Left colon (tissue), 2 donors: ENCODE measurements at regions not wholly inside any gene's neighbourhood (a gene's known extent, or its start where the extent isn't known, plus 50 kb on each side); places are given as distances from the start of the nearest gene placed in this dataset.
"Not testable (repeated sequence)": the region's sequence is repeated elsewhere in the genome, so short reads cannot be mapped to it uniquely, and the experiment has no call there.

Source experiments
- ATAC-seq: fragments of 200-7000 bp; cut with Tn5 transposase; one replicate; pipeline ENCODE4 v1.9.1; 2020; ENCODE audit warnings: mild to moderate bottlenecking, moderate library complexity
- DNase-seq, 2 donors: peaks; one replicate each; pipeline ENCODE4 v3.0.0-alpha.2; 2020
- intact Hi-C, 2 donors: fragments of 100-400 bp; cut with DNase I in 1 of 2; cut with micrococcal nuclease in 1 of 2; formaldehyde crosslinking; loops; one replicate each; pipeline versions ENCODE4 v1.11.2 to v1.14.0; 2022; cut with DNase I, micrococcal nuclease
- donor health status: DM: no; HTN: no; CAD: no.
- donor health status: DM: yes; HTN: yes; CAD: no.

GRCh38 chr14:26320886-26321285 is 276.9 kb downstream of the NOVA1 start:
- intact Hi-C loops, result no loop called here
- DNase-seq (no peak), ATAC-seq (no peak)

- DNase-seq (no peak), ATAC-seq (peak; percentile 37)
- intact Hi-C loops, result no loop called here
These were observed 278.5 kb downstream of the NOVA1 start for GRCh38 chr14:26319139-26319864.

- DNase-seq (no peak), ATAC-seq (no peak)
- intact Hi-C loops, result no loop called here
These were observed 293.8 kb downstream of the NOVA1 start for GRCh38 chr14:26304056-26304455.

DNA sequence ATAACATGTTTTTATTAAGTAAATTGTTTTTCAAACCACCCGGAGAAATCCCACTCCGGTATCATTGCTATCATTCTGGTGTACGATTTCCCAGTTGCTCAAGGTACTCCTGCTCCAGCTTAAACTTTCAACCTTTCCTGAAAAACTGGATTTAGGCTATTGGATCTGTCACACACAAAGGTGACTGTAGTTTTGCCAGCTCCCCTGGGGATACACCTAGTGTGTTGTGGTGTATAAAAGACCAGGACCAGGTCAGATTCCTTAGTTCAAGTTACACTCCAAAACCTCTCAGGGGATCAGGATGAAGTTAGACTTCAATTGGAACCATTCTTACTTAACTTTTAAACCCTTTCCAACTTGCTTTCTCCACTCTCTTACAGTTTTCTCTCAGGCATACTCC is 303.9 kb downstream of the NOVA1 start:
- ATAC-seq (no peak), DNase-seq (no peak)
- intact Hi-C loops, result no loop called here

GRCh38 chr14:26289891-26290486 is 307.8 kb downstream of the NOVA1 start:
- intact Hi-C loops, result no loop called here
- DNase-seq, result no peak
- no peak for ATAC-seq

DNA sequence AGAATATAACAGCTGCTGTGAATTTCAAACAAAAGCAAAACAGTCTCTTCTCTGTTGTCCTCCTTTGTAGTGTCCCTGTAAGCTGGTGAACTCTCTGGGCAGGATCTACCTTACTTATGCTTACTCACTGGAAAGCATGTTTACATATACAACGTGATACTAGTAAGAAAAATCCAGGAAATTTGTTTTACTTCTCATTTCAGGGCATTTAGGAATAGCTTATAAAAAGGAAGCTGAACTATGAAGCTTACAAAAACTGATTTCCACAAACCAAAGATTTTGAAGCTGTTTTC is 311.0 kb downstream of the NOVA1 start:
- DNase-seq, result no peak
- intact Hi-C loops, result no loop called here
- no peak for ATAC-seq

DNA sequence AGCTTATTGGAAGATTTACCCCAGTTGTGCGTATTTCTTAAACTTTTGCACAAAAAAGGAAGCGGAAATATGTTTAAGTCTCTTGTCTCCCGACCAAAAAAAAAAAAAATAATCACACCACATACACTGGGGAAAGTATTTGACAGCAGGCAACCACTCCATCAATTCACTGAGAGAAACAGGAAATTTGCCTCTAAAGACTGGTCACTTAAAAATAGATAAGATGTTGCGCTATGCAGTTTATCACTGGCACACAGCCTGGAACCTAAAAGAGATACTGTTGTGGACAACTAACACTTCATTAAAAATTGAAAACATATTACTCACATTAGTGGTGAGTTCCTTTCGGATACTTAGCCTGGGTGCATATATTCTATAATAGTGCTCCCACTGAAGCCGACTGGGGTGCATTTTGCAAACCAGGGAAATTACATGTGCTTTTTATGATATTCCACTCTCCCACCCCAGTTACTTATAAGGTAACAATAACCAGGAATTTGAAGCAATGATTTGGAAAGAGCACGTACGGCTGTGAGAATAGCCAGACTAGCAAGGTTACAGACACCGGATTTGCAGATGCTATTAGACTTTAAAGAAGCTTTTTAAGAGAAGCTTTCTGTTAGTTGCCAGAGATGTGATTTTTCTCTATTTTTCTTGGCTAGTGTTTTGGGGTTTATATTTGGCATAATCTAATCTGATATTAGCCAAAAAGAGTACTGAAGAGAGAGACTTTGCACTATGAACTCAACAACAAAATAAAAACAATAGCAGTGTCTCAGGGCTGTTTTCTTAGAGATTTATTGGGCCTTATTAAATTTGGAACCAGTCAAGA is 311.5 kb downstream of the NOVA1 start:
- intact Hi-C loops, result no loop called here
- ATAC-seq (no peak), DNase-seq (no peak)

DNA sequence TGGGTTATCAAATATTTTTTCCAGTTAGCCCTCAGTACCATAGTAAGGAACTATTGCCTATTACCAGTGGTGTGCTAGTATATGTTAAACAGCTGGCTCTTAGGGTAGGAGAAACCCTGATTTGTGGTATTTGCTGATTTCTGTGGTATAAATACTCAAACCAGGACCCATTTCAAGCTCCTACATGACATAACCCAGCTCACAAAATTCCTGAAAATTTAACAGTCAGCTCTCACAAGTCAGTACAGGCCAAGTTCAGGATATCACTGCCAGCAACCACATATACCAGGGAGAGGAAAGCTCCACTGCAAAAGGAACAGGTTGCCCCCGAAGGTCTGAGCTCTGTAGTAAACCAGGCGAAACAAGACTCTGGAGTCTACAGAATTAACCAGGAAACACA is 315.3 kb downstream of the NOVA1 start:
- DNase-seq (no peak), ATAC-seq (no peak)
- intact Hi-C loops, result no loop called here

DNA sequence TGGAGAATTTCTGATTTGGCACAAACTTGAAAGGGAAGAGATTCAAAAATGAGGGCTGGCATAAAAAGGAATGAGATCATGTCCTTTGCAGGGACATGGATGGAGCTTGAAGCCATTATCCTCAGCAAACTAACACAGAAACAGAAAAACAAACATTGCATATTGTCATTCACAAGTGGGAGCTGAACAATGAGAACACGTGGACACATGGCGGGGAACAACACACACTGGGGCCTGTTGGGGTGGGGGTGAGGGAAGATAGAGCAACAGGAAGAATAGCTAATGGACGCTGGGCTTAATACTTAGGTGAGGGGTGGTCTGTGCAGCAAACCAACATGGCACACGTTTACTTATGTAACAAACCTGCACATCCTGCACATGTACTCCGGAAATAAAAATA is 315.8 kb downstream of the NOVA1 start:
- intact Hi-C loops, ATAC-seq, DNase-seq: not testable (repeated sequence)

- intact Hi-C loops, result no loop called here
- DNase-seq (no peak), ATAC-seq (no peak)
These were observed 316.4 kb downstream of the NOVA1 start for GRCh38 chr14:26281280-26281998.

GRCh38 chr14:26276757-26277156 is 321.1 kb downstream of the NOVA1 start:
- intact Hi-C loops, result no loop called here
- no peak for DNase-seq
- ATAC-seq, result no peak

DNA sequence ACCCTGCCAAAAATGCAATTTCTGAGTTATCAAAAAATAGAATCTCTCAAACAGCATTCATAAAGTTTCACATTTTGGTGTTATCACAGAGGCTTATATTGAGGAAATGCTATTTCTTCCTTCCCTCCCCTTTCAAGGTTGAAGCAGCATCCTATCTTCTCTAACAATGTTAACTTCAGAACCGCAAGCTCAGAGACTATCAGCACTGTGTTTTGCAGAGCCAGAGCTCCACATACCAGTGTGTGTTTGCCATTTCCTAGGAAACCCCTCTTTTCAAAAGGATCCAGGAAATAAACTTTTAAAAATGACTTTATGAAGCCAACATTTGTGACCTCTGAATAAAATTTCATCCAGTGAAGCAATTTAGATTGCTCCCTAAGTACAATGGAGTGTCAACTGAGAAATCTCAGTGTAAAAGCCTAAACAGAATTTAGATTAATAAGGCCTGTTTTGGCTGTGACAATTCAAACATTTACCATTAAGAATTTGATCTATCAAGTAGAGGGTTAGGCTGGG is 332.6 kb downstream of the NOVA1 start:
- intact Hi-C loops, result no loop called here
- DNase-seq (no peak), ATAC-seq (no peak)

GRCh38 chr14:26261368-26262122 is 336.3 kb downstream of the NOVA1 start:
- DNase-seq (no peak), ATAC-seq (no peak)
- intact Hi-C loops, result no loop called here

DNA sequence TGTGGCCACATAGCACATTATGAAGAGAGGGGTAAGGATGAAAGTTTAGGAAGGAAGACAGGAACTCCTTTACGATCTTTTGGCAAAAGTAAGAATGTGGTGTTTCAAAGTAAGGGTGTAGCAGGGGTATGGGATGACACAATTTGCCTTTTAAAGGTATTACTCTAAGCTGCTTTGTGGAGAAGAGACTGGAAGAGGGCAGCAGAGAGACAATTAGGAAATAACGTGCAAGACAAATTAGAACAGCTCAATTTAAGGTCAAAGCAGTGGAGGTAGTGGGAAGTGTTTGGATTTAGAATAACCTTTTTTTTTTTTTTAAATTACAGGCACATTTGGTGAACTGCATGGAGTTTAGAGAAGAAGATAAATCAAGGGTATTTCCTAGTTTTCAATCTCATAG is 342.6 kb downstream of the NOVA1 start:
- peak; percentile 41 for ATAC-seq
- intact Hi-C loops, result no loop called here
- DNase-seq, result no peak

GRCh38 chr14:26252176-26252575 is 345.7 kb downstream of the NOVA1 start:
- ATAC-seq (no peak), DNase-seq (no peak)
- intact Hi-C loops, result no loop called here

DNA sequence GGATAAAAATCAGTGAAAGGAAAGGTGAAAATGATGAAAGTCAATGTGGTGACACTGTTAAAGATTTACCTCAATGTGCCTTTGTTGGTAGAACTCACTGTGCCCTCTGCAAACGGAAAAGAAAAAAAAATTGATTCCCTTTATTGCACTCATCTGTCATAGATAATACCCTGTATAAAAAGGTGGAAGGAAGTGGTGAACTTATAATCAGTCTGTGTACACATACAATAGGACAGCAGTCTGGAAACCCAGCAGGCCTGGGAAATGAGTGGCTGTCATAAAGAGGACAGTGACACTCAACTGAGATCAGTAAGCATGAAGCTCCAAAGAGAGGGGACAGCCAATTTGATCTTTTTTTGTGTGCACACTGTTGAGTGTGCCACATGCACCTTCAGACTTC is 364.7 kb downstream of the NOVA1 start:
- ATAC-seq (peak; percentile 82), DNase-seq (no peak)
- intact Hi-C loops, result no loop called here

DNA sequence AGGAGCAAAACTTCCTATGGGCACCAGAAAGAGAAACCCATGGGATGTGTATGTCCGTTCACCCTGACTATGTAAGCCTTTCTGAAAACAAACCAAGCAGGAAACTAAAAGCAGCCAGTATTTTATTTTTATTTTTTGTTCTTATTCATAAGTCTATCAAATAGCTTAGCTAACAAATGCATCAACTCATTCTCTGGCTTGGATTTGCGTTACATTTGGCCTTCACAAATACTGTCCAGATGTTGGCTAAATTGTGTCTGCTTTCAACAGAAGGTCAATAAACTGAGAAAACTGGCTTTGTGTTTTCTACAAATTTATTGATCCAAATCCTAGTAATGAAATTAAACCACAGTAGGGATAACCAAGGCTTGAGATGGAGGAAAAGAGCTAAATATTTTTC is 379.0 kb downstream of the NOVA1 start:
- no peak for DNase-seq
- intact Hi-C loops, result no loop called here
- no peak for ATAC-seq

GRCh38 chr14:26217778-26218177 is 380.1 kb downstream of the NOVA1 start:
- DNase-seq (no peak), ATAC-seq (no peak)
- intact Hi-C loops, result no loop called here

DNA sequence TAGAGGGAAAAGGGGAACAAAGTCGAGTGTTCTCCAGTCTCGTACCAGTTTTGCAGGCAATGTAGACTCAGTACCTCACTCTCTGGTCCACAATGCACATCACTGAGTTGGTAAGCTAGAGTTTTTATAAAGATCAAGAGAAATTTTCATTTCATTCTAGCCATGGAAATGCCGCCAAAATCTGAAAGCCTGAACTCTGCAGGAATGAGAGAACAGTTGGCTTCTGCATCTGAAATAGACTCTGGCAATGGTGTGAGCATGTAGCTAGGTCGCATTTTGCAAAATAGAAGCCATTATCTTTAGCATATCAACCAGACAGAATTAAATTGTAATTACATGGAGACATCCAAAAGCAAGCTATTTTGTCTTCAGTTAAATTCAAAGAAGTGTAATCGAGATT is 381.0 kb downstream of the NOVA1 start:
- DNase-seq (no peak), ATAC-seq (no peak)
- intact Hi-C loops, result no loop called here
